Endothelial cell of umbilical vein (primary cell): ENCODE measurements at regions not wholly inside any gene's neighbourhood (a gene's known extent, or its start where the extent isn't known, plus 50 kb on each side); places are given as distances from the start of the nearest gene placed in this dataset.

ENCODE experiments used
- BruUV-seq: library from RNA; stranded (reverse); fragments of 400-500 nt; replicated peaks from 2 replicates; lab custom pipeline; 2021; lab: Mats Ljungman, UMichigan
- CTCF ChIA-PET: fragments of 300-600, 350-600 bp; sonication (Branson Sonifier 250); formaldehyde crosslinking; loops from one replicate; lab custom pipeline; 2021; ENCODE audit warnings: antibody characterized with exemption, inconsistent platforms; lab: Charles Lee
- POLR2A ChIA-PET: fragments of 300-600, 350-600 bp; sonication (Branson Sonifier 250); formaldehyde crosslinking; loops from one replicate; lab custom pipeline; 2021; ENCODE audit warnings: antibody characterized with exemption, inconsistent platforms; lab: Charles Lee
- DNase-seq: peaks from one replicate; pipeline ENCODE4 v3.0.0-alpha.2; 2011; ENCODE audit warnings: low read depth, low spot score
- FAIRE-seq: peaks from 2 replicates; lab custom pipeline; 2011; peaks lifted over from hg19 to GRCh38; lab: Jason Lieb, UNC
- H2AFZ ChIP-seq: 2 replicates; pipeline ENCODE4 v1.6.0; 2012; ENCODE audit warnings: low read depth, low read length, control low read depth, inconsistent platforms
- H3K27ac ChIP-seq: 2 replicates; pipeline ENCODE4 v1.5.1; 2011; ENCODE audit warnings: low read depth, mild to moderate bottlenecking, control low read depth, low read length, moderate library complexity; ENCODE audit not compliant: insufficient read depth
- H3K27me3 ChIP-seq, 2 experiments: 2 replicates each; pipeline versions ENCODE4 v1.6.0 to v1.6.1; 2011; ENCODE audit warnings: low read length in 2 of 2, mixed read lengths in 1 of 2; ENCODE audit not compliant: control insufficient read depth in 2 of 2, insufficient read depth in 2 of 2
- H3K36me3 ChIP-seq, 2 experiments: 2 replicates in 1 of 2; 3 replicates in 1 of 2; pipeline ENCODE4 v1.5.1; 2011; ENCODE audit warnings: low read length in 2 of 2, mild to moderate bottlenecking in 1 of 2, moderate library complexity in 1 of 2; ENCODE audit not compliant: control insufficient read depth in 2 of 2, insufficient read depth in 2 of 2; ENCODE audit errors: extremely low read depth in 1 of 2
- H3K4me1 ChIP-seq: 3 replicates; pipeline ENCODE4 v1.5.1; 2011; ENCODE audit warnings: mild to moderate bottlenecking, low read length; ENCODE audit not compliant: control insufficient read depth, insufficient read depth; ENCODE audit errors: extremely low read depth
- H3K4me2 ChIP-seq: 2 replicates; pipeline ENCODE4 v1.6.1; 2011; ENCODE audit warnings: low read length, control low read depth, mixed read lengths; ENCODE audit not compliant: insufficient read depth
- H3K4me3 ChIP-seq, 3 experiments: fragments of 200-600 bp in 1 of 3; sonication (generic), shearing (Covaris generic) in 1 of 3; replicated peaks in 1 of 3; 2 replicates each; pipeline ENCODE4 v1.5.1; 2011 to 2016; ENCODE audit warnings: control low read depth in 3 of 3, low read length in 3 of 3, mild to moderate bottlenecking in 2 of 3, inconsistent platforms in 1 of 3, low read depth in 1 of 3, moderate library complexity in 1 of 3; ENCODE audit not compliant: insufficient read depth in 1 of 3
- H3K79me2 ChIP-seq: 2 replicates; pipeline ENCODE4 v1.6.0; 2012; ENCODE audit warnings: low read length, inconsistent platforms; ENCODE audit not compliant: control insufficient read depth, insufficient read depth
- H3K9ac ChIP-seq: replicated peaks from 2 replicates; pipeline ENCODE3; 2011; ENCODE audit warnings: low read length, control low read depth; ENCODE audit not compliant: insufficient read depth; ENCODE audit errors: extremely low read depth
- H3K9me1 ChIP-seq: replicated peaks from 3 replicates; pipeline ENCODE4 v1.6.0; 2011; ENCODE audit warnings: mild to moderate bottlenecking, low read length; ENCODE audit not compliant: control insufficient read depth, insufficient read depth; ENCODE audit errors: extremely low read depth
- H3K9me3 ChIP-seq: replicated peaks from 2 replicates; pipeline ENCODE4 v1.5.1; 2012; ENCODE audit warnings: low read length, inconsistent platforms; ENCODE audit not compliant: control insufficient read depth, insufficient read depth
- H4K20me1 ChIP-seq: replicated peaks from 2 replicates; pipeline ENCODE3; 2011; ENCODE audit warnings: mild to moderate bottlenecking, low read length; ENCODE audit not compliant: control insufficient read depth, insufficient read depth; ENCODE audit errors: extremely low read depth
- CTCF ChIP-seq, 2 donors: IDR thresholded peaks; 1 replicate in 1 of 2; 2 replicates in 1 of 2; pipeline ENCODE4 v1.5.1; 2011; ENCODE audit warnings: low read length in 2 of 2, mild to moderate bottlenecking in 2 of 2, moderate library complexity in 2 of 2, control low read depth in 1 of 2, inconsistent platforms in 1 of 2, low read depth in 1 of 2; ENCODE audit not compliant: insufficient read depth in 1 of 2; ENCODE audit errors: extremely low read depth in 1 of 2
- EZH2 ChIP-seq: IDR thresholded peaks from 2 replicates; pipeline ENCODE4 v1.6.1; 2012; ENCODE audit warnings: borderline replicate concordance, low read depth, mild to moderate bottlenecking, moderate library complexity, low read length, inconsistent platforms; ENCODE audit not compliant: severe bottlenecking
- FOS ChIP-seq: IDR thresholded peaks from 2 replicates; pipeline ENCODE4 v1.6.1; 2011; ENCODE audit warnings: mild to moderate bottlenecking, low read length, moderate library complexity, borderline replicate concordance; ENCODE audit not compliant: insufficient read depth
- GATA2 ChIP-seq: IDR thresholded peaks from 2 replicates; pipeline ENCODE4 v1.7.0; 2011; ENCODE audit warnings: low read depth, mild to moderate bottlenecking, moderate library complexity, mixed read lengths, low read length; ENCODE audit not compliant: insufficient read length, insufficient read depth
- JUN ChIP-seq: IDR thresholded peaks from 2 replicates; pipeline ENCODE4 v1.6.1; 2011; ENCODE audit warnings: borderline replicate concordance, low read depth; ENCODE audit not compliant: insufficient read length, insufficient read depth
- MAX ChIP-seq: IDR thresholded peaks from 2 replicates; pipeline ENCODE4 v1.6.1; 2011; ENCODE audit not compliant: insufficient read depth, insufficient read length
- MYC ChIP-seq: IDR thresholded peaks from one replicate; pipeline ENCODE4 v1.6.1; 2011; ENCODE audit warnings: mild to moderate bottlenecking, low read depth, low read length
- POLR2A ChIP-seq: IDR thresholded peaks from 2 replicates; pipeline ENCODE4 v1.6.1; 2012; ENCODE audit warnings: low read depth, mild to moderate bottlenecking, control low read depth, low read length
- POLR2AphosphoS5 ChIP-seq: IDR thresholded peaks from 2 replicates; pipeline ENCODE4 v1.6.1; 2012; ENCODE audit warnings: low read depth, mild to moderate bottlenecking, control low read depth, low read length, moderate library complexity; ENCODE audit not compliant: insufficient read depth
- dilution Hi-C: fragments of 300-500 bp; cut with MboI; formaldehyde crosslinking; loops from one replicate; pipeline ENCODE4 v1.15.0; 2019; ENCODE audit warnings: low sequenced_read_pairs; ENCODE audit not compliant: extremely low pct_ligation_motif_present
- intact Hi-C: fragments of 100-400 bp; cut with micrococcal nuclease; formaldehyde crosslinking; loops from one replicate; pipeline ENCODE4 v1.10.0; 2022

- Histone ChIP-seq H3K79me2 (no peaks in the 10 kb centered on the region), H3K36me3 (no peaks in the 10 kb centered on the region), H3K27ac (no peak overlapping the region), H3K9ac (no peak overlapping the region), H3K27me3 (no peaks in the 10 kb centered on the region), H3K4me1 (no peaks in the 10 kb centered on the region), H3K9me1 (no peaks in the 10 kb centered on the region), H3K4me2 (no peak overlapping the region), H3K4me3 (no peak overlapping the region), H3K9me3 (no peaks in the 10 kb centered on the region), H2AFZ (no peak overlapping the region), H4K20me1 (no peaks in the 10 kb centered on the region)
- ChIA-PET POLR2A (no interaction called here), CTCF (no interaction called here)
- no TSS peak for BruUV-seq
- no peak for DNase-seq
- dilution Hi-C loops (no loop called here), intact Hi-C loops (no loop called here)
- TF ChIP-seq GATA2, result no peak
- TF ChIP-seq CTCF (IDR thresholded peaks at IDR 0.05; ENCODE audit: extremely low read depth in 1 of 2, insufficient read depth in 1 of 2, low read depth in 1 of 2, low read length in 2 of 2), result no peak
- TF ChIP-seq POLR2A, result no peak
- TF ChIP-seq JUN, result no peak
- no peak for TF ChIP-seq MAX
- no peak for TF ChIP-seq FOS
- no peak for TF ChIP-seq MYC
- no peak for TF ChIP-seq POLR2AphosphoS5
- no peak for TF ChIP-seq EZH2
- no peak for FAIRE-seq
These were observed 107.3 kb downstream of the MRPL36 start for GRCh38 chr5:1692381-1692780.
